Natural killer cell (primary cell): ENCODE measurements at regions not wholly inside any gene's neighbourhood (a gene's known extent, or its start where the extent isn't known, plus 50 kb on each side); places are given as distances from the start of the nearest gene placed in this dataset.

ENCODE experiments used
- ATAC-seq, 3 donors: fragments of 150-1000 bp in 2 of 3; fragments of 200-7000 bp in 1 of 3; cut with Tn5 transposase; 1 replicate in 1 of 3; 2 replicates in 2 of 3; pipeline ENCODE4 v1.10.0; 2021; ENCODE audit warnings: mild to moderate bottlenecking in 2 of 3, moderate library complexity in 2 of 3
- DNase-seq, 2 donors: peaks; one replicate each; pipeline versions ENCODE4 v3.0.0 to v3.0.0-alpha.2; 2013 to 2021; ENCODE audit warnings: mixed read lengths in 1 of 2
- H3K27ac ChIP-seq: one replicate; pipeline ENCODE4 v1.5.1; 2013; ENCODE audit warnings: mild to moderate bottlenecking, low read length
- H3K27me3 ChIP-seq: one replicate; pipeline ENCODE4 v1.6.1; 2013; ENCODE audit warnings: low read length; ENCODE audit not compliant: control insufficient read depth, insufficient read depth
- H3K36me3 ChIP-seq: one replicate; pipeline ENCODE4 v1.6.1; 2013; ENCODE audit warnings: low read length; ENCODE audit not compliant: control insufficient read depth, insufficient read depth
- H3K4me1 ChIP-seq: one replicate; pipeline ENCODE4 v1.6.1; 2013; ENCODE audit warnings: low read length; ENCODE audit not compliant: control insufficient read depth, insufficient read depth
- H3K4me3 ChIP-seq: one replicate; pipeline ENCODE4 v1.5.1; 2013; ENCODE audit warnings: low read length
- H3K9me3 ChIP-seq: one replicate; pipeline ENCODE4 v1.6.1; 2013; ENCODE audit warnings: low read length; ENCODE audit not compliant: control insufficient read depth, insufficient read depth
- H3K27ac Mint-ChIP-seq, 2 donors: one replicate each; pipeline ENCODE4 v1.8.0; 2022; ENCODE audit warnings: mild to moderate bottlenecking in 2 of 2, mixed read lengths in 2 of 2, moderate library complexity in 1 of 2
- H3K27me3 Mint-ChIP-seq, 2 donors: one replicate each; pipeline ENCODE4 v1.8.0; 2022; ENCODE audit warnings: low read depth in 2 of 2, mixed read lengths in 2 of 2
- H3K36me3 Mint-ChIP-seq: one replicate; pipeline ENCODE4 v1.8.0; 2022; ENCODE audit warnings: mixed read lengths
- H3K4me1 Mint-ChIP-seq, 2 donors: one replicate each; pipeline ENCODE4 v1.8.0; 2022; ENCODE audit warnings: mixed read lengths in 2 of 2
- H3K4me3 Mint-ChIP-seq: one replicate; pipeline ENCODE4 v1.8.0; 2022; ENCODE audit warnings: mild to moderate bottlenecking, moderate library complexity, mixed read lengths
- H3K9me3 Mint-ChIP-seq, 2 donors: one replicate each; pipeline ENCODE4 v1.8.0; 2022; ENCODE audit warnings: mixed read lengths in 2 of 2
- CTCF ChIP-seq: fragments of 200-600 bp; IDR thresholded peaks from one replicate; pipeline ENCODE4 v1.8.0; 2022; ENCODE audit warnings: antibody characterized with exemption
- WGBS: methylation state at CpG from one replicate; pipeline ENCODE4 v1.1.7; 2013; ENCODE audit warnings: missing lambda C conversion rate; ENCODE audit not compliant: insufficient coverage; 5-methylcytosine and 5-hydroxymethylcytosine counted together
- intact Hi-C: fragments of 100-400 bp; cut with micrococcal nuclease; formaldehyde crosslinking; loops from one replicate; pipeline ENCODE4 v1.14.2; 2022

- DNase-seq, result no peak
- Mint-ChIP-seq H3K4me3 (no peak overlapping the region), H3K36me3 (no peaks in the 10 kb centered on the region), H3K27ac (no peak overlapping the region), H3K4me1 (no peaks in the 10 kb centered on the region), H3K9me3 (peaks cover 0 to 2% of the 10 kb centered on the region in 2 donors), H3K27me3 (no peaks in the 10 kb centered on the region)
- H3K4me1 ChIP-seq, result no peaks in the 10 kb centered on the region
- no peak for TF ChIP-seq CTCF
- intact Hi-C loops, result no loop called here
- no peaks in the 10 kb centered on the region for H3K27me3 ChIP-seq
- no peaks in the 10 kb centered on the region for H3K36me3 ChIP-seq
- no peak overlapping the region for H3K4me3 ChIP-seq
- no peak for ATAC-seq
- no peaks in the 10 kb centered on the region for H3K9me3 ChIP-seq
- H3K27ac ChIP-seq, result no peak overlapping the region
- WGBS, result 81% methylated on average over 1 of the region's 1 CpG
Measured at GRCh38 chr12:25734529-25735180, 181.6 kb upstream of the LMNTD1 start.

- H3K4me1 ChIP-seq, result no peaks in the 10 kb centered on the region
- Mint-ChIP-seq H3K36me3 (no peaks in the 10 kb centered on the region), H3K4me3 (no peak overlapping the region), H3K4me1 (no peaks in the 10 kb centered on the region), H3K27me3 (peaks cover 0 to 2% of the 10 kb centered on the region in 2 donors), H3K27ac (no peak overlapping the region), H3K9me3 (peaks cover 0 to 2% of the 10 kb centered on the region in 2 donors)
- no peak overlapping the region for H3K27ac ChIP-seq
- TF ChIP-seq CTCF, result no peak
- H3K4me3 ChIP-seq, result no peak overlapping the region
- DNase-seq (no peak), ATAC-seq (no peak)
- 88% methylated on average over 1 of the region's 1 CpG for WGBS
- no peaks in the 10 kb centered on the region for H3K9me3 ChIP-seq
- intact Hi-C loops, result no loop called here
- no peaks in the 10 kb centered on the region for H3K36me3 ChIP-seq
- H3K27me3 ChIP-seq, result no peaks in the 10 kb centered on the region
Measured at GRCh38 chr12:25740617-25741016, 187.5 kb upstream of the LMNTD1 start.

- whole genome bisulfite sequencing, result 100% methylated on average over 1 of the region's 1 CpG
Measured at GRCh38 chr12:25741917-25742316, 188.8 kb upstream of the LMNTD1 start.

More at GRCh38 chr12:25741917-25742316, 188.8 kb upstream of the LMNTD1 start:
- Histone ChIP-seq H3K36me3 (no peaks in the 10 kb centered on the region), H3K9me3 (no peaks in the 10 kb centered on the region), H3K27me3 (no peaks in the 10 kb centered on the region), H3K4me3 (no peak overlapping the region), H3K4me1 (no peaks in the 10 kb centered on the region), H3K27ac (no peak overlapping the region)
- DNase-seq (no peak), ATAC-seq (no peak)
- Mint-ChIP-seq H3K4me1 (no peaks in the 10 kb centered on the region), H3K9me3 (peaks cover 0 to 2% of the 10 kb centered on the region in 2 donors), H3K27ac (no peak overlapping the region), H3K4me3 (no peak overlapping the region), H3K36me3 (no peaks in the 10 kb centered on the region), H3K27me3 (peaks cover 0 to 2% of the 10 kb centered on the region in 2 donors)
- no peak for TF ChIP-seq CTCF
- intact Hi-C loops, result no loop called here
